ENCODE measurements at regions not wholly inside any gene's neighbourhood (a gene's known extent, or its start where the extent isn't known, plus 50 kb on each side); places are given as distances from the start of the nearest gene placed in this dataset.

DNA sequence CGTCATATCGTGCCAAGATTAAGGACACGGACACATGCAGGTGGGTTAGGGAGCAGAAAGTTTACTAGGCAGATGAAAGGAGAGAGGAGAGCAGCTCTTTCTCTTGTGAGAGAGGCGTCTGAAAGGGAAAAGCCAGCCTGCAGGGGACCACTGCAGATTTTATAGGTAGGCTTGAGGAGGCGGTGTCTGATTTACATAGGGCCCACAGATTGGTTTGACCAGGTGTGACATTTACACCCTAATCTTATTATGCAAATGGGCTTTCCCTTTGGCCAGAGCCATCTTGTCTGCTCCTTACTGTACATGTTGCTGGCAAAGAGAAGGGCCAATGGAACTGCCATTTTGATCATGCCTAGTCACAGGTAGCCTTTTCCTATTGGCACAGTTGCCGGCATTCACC lies 137.2 kb upstream of the TAF11L2 start:
- no peaks in the 10 kb centered on the region for H3K27me3 ChIP-seq (ENCODE audit: control insufficient read depth in 5 of 5, insufficient read depth in 4 of 5, low read length in 5 of 5)
- H3K36me3 ChIP-seq (ENCODE audit: control insufficient read depth in 5 of 5, insufficient read depth in 5 of 5, low read length in 5 of 5) = no peaks in the 10 kb centered on the region
- peaks cover 0 to 4% (median 0%) of the 10 kb centered on the region in 5 donors for H3K9me3 ChIP-seq (ENCODE audit: control insufficient read depth in 5 of 5, low read length in 5 of 5)
- H3K27ac ChIP-seq (ENCODE audit: low read depth, low read length) = no peak overlapping the region
- no peak overlapping the region for H3K9ac ChIP-seq (ENCODE audit: low read length in 5 of 5)
- H3K4me1 ChIP-seq (ENCODE audit: control insufficient read depth in 5 of 5, insufficient read depth in 5 of 5, low read length in 5 of 5) = peaks cover 0 to 3% (median 0%) of the 10 kb centered on the region in 5 donors
- H3K4me3 ChIP-seq (ENCODE audit: low read depth in 1 of 5, low read length in 5 of 5) = no peak overlapping the region

GRCh38 chr5:17361331-17361730 lies 136.7 kb upstream of the TAF11L2 start:
- no peak overlapping the region for H3K4me3 ChIP-seq (ENCODE audit: low read depth in 1 of 5, low read length in 5 of 5)
- no peaks in the 10 kb centered on the region for H3K27me3 ChIP-seq (ENCODE audit: control insufficient read depth in 5 of 5, insufficient read depth in 4 of 5, low read length in 5 of 5)
- peaks cover 0 to 3% (median 0%) of the 10 kb centered on the region in 5 donors for H3K4me1 ChIP-seq (ENCODE audit: control insufficient read depth in 5 of 5, insufficient read depth in 5 of 5, low read length in 5 of 5)
- H3K9me3 ChIP-seq (ENCODE audit: control insufficient read depth in 5 of 5, low read length in 5 of 5) = peaks cover 0 to 4% (median 0%) of the 10 kb centered on the region in 5 donors
- H3K36me3 ChIP-seq (ENCODE audit: control insufficient read depth in 5 of 5, insufficient read depth in 5 of 5, low read length in 5 of 5) = no peaks in the 10 kb centered on the region
- no peak overlapping the region for H3K27ac ChIP-seq (ENCODE audit: low read depth, low read length)
- H3K9ac ChIP-seq (ENCODE audit: low read length in 5 of 5) = no peak overlapping the region

DNA sequence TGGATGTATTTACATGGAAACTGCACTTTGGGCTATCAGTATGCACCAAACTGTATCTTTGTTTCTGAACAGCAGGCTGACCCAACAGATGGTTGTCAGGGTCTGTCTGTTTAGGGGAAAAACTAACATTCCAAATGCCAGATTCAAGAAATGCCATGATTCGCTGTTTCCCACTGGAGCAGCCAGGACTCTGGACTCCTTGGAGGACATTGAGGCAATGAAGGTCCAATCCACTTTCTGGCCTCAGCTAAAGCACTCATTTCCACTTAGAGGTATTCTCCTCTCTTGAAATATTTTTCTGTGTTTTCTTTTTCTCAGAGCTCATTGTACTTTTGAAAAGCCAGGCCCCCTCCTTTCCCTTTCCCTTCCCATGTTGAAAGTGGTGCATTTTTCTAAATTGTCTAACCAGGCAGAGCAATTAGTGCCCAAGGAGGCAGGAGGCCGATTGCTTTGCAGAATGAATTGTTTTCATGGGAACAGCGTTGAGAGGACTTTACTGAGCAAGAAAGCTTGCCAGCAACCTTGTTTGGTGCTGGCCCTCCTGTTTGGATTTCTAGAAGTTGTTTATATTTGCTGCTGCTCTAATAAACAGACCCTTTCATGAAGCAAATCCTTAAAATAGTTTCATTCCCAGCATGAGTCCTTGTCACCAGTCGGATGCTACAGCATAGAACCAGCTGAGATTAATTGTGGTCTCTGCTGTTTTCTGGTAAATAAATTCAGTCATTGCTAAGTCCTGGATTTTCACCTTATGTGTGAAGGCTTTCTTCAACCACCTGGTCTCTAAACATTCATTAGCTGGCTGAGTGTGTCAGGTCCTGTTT lies 132.8 kb upstream of the TAF11L2 start:
- Histone ChIP-seq H3K9ac (ENCODE audit: low read length in 5 of 5) (no peak overlapping the region), H3K4me1 (ENCODE audit: control insufficient read depth in 5 of 5, insufficient read depth in 5 of 5, low read length in 5 of 5) (no peaks in the 10 kb centered on the region), H3K27me3 (ENCODE audit: control insufficient read depth in 5 of 5, insufficient read depth in 4 of 5, low read length in 5 of 5) (no peaks in the 10 kb centered on the region), H3K27ac (ENCODE audit: low read depth, low read length) (no peak overlapping the region), H3K4me3 (ENCODE audit: low read depth in 1 of 5, low read length in 5 of 5) (no peak overlapping the region), H3K36me3 (ENCODE audit: control insufficient read depth in 5 of 5, insufficient read depth in 5 of 5, low read length in 5 of 5) (no peaks in the 10 kb centered on the region), H3K9me3 (ENCODE audit: control insufficient read depth in 5 of 5, low read length in 5 of 5) (no peaks in the 10 kb centered on the region)

GRCh38 chr5:17365811-17366138 lies 132.3 kb upstream of the TAF11L2 start:
- Histone ChIP-seq H3K36me3 (ENCODE audit: control insufficient read depth in 5 of 5, insufficient read depth in 5 of 5, low read length in 5 of 5) (no peaks in the 10 kb centered on the region), H3K9ac (ENCODE audit: low read length in 5 of 5) (no peak overlapping the region), H3K9me3 (ENCODE audit: control insufficient read depth in 5 of 5, low read length in 5 of 5) (no peaks in the 10 kb centered on the region), H3K27ac (ENCODE audit: low read depth, low read length) (no peak overlapping the region), H3K4me1 (ENCODE audit: control insufficient read depth in 5 of 5, insufficient read depth in 5 of 5, low read length in 5 of 5) (no peaks in the 10 kb centered on the region), H3K27me3 (ENCODE audit: control insufficient read depth in 5 of 5, insufficient read depth in 4 of 5, low read length in 5 of 5) (no peaks in the 10 kb centered on the region), H3K4me3 (ENCODE audit: low read depth in 1 of 5, low read length in 5 of 5) (no peak overlapping the region)

- H3K4me1 ChIP-seq (ENCODE audit: control insufficient read depth in 5 of 5, insufficient read depth in 5 of 5, low read length in 5 of 5) = no peaks in the 10 kb centered on the region
- H3K4me3 ChIP-seq (ENCODE audit: low read depth in 1 of 5, low read length in 5 of 5) = no peak overlapping the region
- no peaks in the 10 kb centered on the region for H3K36me3 ChIP-seq (ENCODE audit: control insufficient read depth in 5 of 5, insufficient read depth in 5 of 5, low read length in 5 of 5)
- H3K9me3 ChIP-seq (ENCODE audit: control insufficient read depth in 5 of 5, low read length in 5 of 5) = no peaks in the 10 kb centered on the region
- H3K27me3 ChIP-seq (ENCODE audit: control insufficient read depth in 5 of 5, insufficient read depth in 4 of 5, low read length in 5 of 5) = no peaks in the 10 kb centered on the region
- no peak overlapping the region for H3K27ac ChIP-seq (ENCODE audit: low read depth, low read length)
- H3K9ac ChIP-seq (ENCODE audit: low read length in 5 of 5) = no peak overlapping the region
Measured at GRCh38 chr5:17367256-17367840, 130.7 kb upstream of the TAF11L2 start.

GRCh38 chr5:17370651-17371050 lies 127.4 kb upstream of the TAF11L2 start:
- Histone ChIP-seq H3K9ac (ENCODE audit: low read length in 5 of 5) (no peak overlapping the region), H3K27ac (ENCODE audit: low read depth, low read length) (no peak overlapping the region), H3K4me3 (ENCODE audit: low read depth in 1 of 5, low read length in 5 of 5) (no peak overlapping the region), H3K36me3 (ENCODE audit: control insufficient read depth in 5 of 5, insufficient read depth in 5 of 5, low read length in 5 of 5) (no peaks in the 10 kb centered on the region), H3K4me1 (ENCODE audit: control insufficient read depth in 5 of 5, insufficient read depth in 5 of 5, low read length in 5 of 5) (no peaks in the 10 kb centered on the region), H3K9me3 (ENCODE audit: control insufficient read depth in 5 of 5, low read length in 5 of 5) (no peaks in the 10 kb centered on the region), H3K27me3 (ENCODE audit: control insufficient read depth in 5 of 5, insufficient read depth in 4 of 5, low read length in 5 of 5) (no peaks in the 10 kb centered on the region)

GRCh38 chr5:17373406-17373805 lies 124.6 kb upstream of the TAF11L2 start:
- H3K9ac ChIP-seq (ENCODE audit: low read length in 5 of 5) = peak overlapping the region in 1 of 5 donors; percentile 6
- no peak overlapping the region for H3K27ac ChIP-seq (ENCODE audit: low read depth, low read length)
- no peaks in the 10 kb centered on the region for H3K4me1 ChIP-seq (ENCODE audit: control insufficient read depth in 5 of 5, insufficient read depth in 5 of 5, low read length in 5 of 5)
- no peak overlapping the region for H3K4me3 ChIP-seq (ENCODE audit: low read depth in 1 of 5, low read length in 5 of 5)
- H3K27me3 ChIP-seq (ENCODE audit: control insufficient read depth in 5 of 5, insufficient read depth in 4 of 5, low read length in 5 of 5) = no peaks in the 10 kb centered on the region
- no peaks in the 10 kb centered on the region for H3K36me3 ChIP-seq (ENCODE audit: control insufficient read depth in 5 of 5, insufficient read depth in 5 of 5, low read length in 5 of 5)
- H3K9me3 ChIP-seq (ENCODE audit: control insufficient read depth in 5 of 5, low read length in 5 of 5) = no peaks in the 10 kb centered on the region

- no peaks in the 10 kb centered on the region for H3K9me3 ChIP-seq (ENCODE audit: control insufficient read depth in 5 of 5, low read length in 5 of 5)
- H3K27ac ChIP-seq (ENCODE audit: low read depth, low read length) = no peak overlapping the region
- peak overlapping the region in 1 of 5 donors; percentile 6 for H3K9ac ChIP-seq (ENCODE audit: low read length in 5 of 5)
- peaks cover 0 to 3% (median 0%) of the 10 kb centered on the region in 5 donors for H3K4me1 ChIP-seq (ENCODE audit: control insufficient read depth in 5 of 5, insufficient read depth in 5 of 5, low read length in 5 of 5)
- H3K36me3 ChIP-seq (ENCODE audit: control insufficient read depth in 5 of 5, insufficient read depth in 5 of 5, low read length in 5 of 5) = no peaks in the 10 kb centered on the region
- H3K27me3 ChIP-seq (ENCODE audit: control insufficient read depth in 5 of 5, insufficient read depth in 4 of 5, low read length in 5 of 5) = no peaks in the 10 kb centered on the region
- no peak overlapping the region for H3K4me3 ChIP-seq (ENCODE audit: low read depth in 1 of 5, low read length in 5 of 5)
Measured at GRCh38 chr5:17373814-17374556, 124.0 kb upstream of the TAF11L2 start.

GRCh38 chr5:17374973-17375742 lies 122.9 kb upstream of the TAF11L2 start:
- Histone ChIP-seq H3K27me3 (ENCODE audit: control insufficient read depth in 5 of 5, insufficient read depth in 4 of 5, low read length in 5 of 5) (no peaks in the 10 kb centered on the region), H3K27ac (ENCODE audit: low read depth, low read length) (no peak overlapping the region), H3K9ac (ENCODE audit: low read length in 5 of 5) (no peak overlapping the region), H3K36me3 (ENCODE audit: control insufficient read depth in 5 of 5, insufficient read depth in 5 of 5, low read length in 5 of 5) (no peaks in the 10 kb centered on the region), H3K9me3 (ENCODE audit: control insufficient read depth in 5 of 5, low read length in 5 of 5) (no peaks in the 10 kb centered on the region), H3K4me1 (ENCODE audit: control insufficient read depth in 5 of 5, insufficient read depth in 5 of 5, low read length in 5 of 5) (peaks cover 0 to 6% (median 0%) of the 10 kb centered on the region in 5 donors), H3K4me3 (ENCODE audit: low read depth in 1 of 5, low read length in 5 of 5) (no peak overlapping the region)
